Islet of Langerhans (tissue), 1 donor: ENCODE measurements at regions not wholly inside any gene's neighbourhood (a gene's known extent, or its start where the extent isn't known, plus 50 kb on each side); places are given as distances from the start of the nearest gene placed in this dataset.

ENCODE experiments used
- FAIRE-seq: peaks from one replicate; lab custom pipeline; 2011; peaks lifted over from hg19 to GRCh38; lab: Jason Lieb, UNC

DNA sequence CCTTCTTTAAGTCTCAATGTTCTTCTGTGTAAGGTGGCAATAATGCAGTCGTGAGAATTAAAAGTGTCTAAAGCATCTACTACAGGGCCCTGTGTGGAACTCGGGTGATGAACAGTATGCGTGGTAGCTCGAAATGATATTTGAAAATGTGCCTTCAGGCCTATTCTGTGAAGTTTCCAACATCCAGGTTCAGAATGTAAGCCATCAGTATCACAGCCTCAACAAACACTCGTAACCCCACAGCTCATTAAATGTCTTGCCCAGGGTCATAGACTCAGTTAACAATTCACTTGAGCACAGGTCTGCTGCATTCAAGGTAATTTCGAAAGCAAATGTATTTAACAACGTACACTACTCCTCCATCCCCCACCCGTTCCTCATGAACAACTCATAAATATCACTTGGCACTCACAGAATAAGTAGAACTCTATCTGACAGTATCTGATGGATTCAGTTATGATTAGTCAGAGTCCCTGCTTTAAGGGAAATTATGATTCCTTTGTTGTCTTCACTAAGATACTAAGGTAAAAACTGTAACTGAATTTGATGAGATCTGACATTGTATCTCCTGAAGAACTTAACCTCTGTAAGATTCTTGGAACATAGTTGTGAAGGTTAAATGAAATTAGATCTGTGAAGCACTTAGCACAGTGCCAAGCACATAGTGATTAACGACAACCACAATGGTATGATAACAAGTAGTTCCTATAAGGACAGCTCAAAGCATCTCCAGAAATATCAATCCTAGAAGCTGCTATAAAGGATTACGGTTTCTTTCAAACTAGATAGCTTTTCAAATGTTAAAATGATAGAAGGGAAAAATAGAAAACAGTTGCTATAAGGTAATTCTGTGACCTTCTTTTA, 642.3 kb downstream of the TBL1XR1 start:
- no peak for FAIRE-seq

DNA sequence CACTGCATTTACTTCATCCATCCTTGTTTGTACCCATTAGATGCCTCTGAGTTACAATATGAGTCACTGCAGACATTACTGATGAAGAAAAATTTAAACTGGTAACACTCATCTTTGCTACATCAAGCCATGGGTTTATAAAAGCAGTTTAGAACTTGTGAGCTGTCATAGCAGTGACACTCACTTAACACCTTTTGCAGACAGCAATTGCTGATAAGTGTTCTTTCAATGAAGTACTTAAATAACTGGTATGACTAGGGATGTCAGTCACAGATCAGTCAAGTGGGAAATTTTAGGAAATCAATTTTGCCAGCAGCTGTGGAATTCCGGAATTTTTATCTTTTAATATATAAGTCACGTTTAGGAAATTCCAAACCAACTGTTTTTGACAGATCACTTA, 643.0 kb downstream of the TBL1XR1 start:
- FAIRE-seq, result no peak

DNA sequence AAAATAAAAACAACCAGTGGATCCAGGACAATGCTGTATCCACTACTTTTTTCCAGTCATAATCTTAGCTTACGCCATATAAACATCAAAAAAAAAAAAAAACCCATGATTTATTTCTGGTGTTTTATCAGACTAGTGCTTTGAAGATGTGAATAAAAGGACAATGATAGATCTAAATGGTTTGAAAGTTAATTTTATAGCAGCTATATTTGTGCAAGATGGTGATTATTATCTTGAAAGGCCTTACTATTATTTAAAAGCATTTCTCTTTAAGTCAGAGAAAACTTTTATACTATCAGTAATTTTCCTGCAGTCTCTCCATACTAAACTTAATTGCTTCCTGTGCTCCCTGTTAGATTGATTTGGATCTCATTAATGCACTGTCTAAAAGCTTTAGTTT, 670.3 kb downstream of the TBL1XR1 start:
- no peak for FAIRE-seq

DNA sequence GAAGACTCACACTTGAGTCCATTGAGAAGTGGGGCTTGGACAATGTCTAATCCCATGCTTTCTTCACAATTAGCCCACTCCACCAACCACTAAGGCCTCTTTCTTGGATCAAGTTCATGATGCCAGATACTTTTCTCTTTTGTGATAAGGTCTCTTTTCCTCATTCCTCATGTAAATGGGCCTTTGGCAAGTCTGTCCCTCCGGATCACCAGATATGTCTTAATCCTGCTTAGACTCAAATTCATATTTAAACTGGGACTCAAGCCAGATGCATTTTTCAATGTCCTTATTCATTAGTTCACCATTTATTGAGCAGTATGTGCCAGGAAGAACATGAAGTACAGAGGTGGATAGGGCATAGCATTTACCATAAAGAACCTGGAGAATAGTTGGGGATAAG, 671.1 kb downstream of the TBL1XR1 start:
- FAIRE-seq, result no peak

DNA sequence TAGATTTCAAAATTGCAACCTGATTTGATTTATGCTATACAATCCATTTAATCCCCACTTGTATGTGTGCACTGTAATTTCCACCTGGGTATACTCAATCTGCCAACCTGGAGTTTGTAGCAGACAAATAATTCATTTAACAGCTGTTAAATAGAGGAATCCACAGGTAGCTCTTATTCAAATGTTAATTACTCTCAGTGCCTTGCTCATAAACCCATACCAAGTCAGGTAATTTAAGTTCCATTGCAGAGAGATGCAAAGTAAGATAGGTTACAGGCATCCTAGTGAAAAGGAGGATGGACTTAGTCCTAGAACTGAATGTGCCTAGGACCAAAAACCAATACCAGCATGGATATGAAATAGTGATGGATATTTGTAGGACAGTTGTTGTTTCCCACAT, 674.2 kb downstream of the TBL1XR1 start:
- FAIRE-seq, result no peak

DNA sequence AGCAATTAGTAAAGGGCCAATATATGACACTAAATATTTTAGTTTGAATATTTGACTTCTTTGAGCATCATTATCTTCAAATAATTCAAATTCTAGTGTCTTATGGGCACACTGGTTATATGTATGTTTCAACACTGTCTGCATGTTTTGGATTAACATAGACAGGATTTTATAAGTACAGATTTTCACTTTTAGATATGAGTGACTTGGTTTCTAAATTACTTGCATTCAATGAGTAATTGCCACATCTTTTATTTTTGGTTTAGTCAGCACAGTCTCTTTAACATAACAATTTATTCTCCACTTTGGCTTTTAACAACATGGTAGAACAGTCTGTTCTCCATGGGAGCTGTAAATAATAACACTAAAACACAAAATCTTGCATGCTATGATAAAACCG, 674.8 kb downstream of the TBL1XR1 start:
- FAIRE-seq, result no peak

DNA sequence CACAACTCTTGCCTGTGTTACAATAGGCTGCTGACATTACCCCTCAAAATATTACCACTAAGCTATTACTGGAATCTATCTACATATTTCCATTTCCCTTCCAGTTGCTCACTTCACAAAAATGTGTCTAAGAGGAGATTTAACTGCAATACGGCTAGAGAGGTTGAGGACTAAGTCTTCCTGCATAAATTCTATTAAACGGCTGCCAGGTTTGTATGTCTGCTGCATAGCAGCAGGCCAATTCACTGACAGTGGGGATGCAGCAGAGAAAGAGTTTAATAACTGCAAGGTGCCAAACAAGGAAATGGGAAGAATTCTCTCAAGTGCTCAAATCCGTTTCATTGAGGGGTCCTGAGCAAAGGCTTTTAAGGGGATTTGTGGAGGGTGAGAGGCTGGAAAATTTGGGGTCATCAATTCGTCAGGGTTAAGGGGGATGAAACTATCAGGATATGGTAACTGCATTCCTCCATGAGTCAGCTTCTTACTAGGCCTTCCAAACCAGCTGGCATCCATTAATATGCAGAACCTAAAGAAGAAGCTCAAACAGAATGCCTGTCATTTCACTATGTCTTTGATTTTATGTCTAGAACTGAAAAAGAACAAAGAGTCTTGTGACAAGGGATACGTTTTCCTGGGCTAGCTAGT, 675.6 kb downstream of the TBL1XR1 start:
- FAIRE-seq, result no peak

DNA sequence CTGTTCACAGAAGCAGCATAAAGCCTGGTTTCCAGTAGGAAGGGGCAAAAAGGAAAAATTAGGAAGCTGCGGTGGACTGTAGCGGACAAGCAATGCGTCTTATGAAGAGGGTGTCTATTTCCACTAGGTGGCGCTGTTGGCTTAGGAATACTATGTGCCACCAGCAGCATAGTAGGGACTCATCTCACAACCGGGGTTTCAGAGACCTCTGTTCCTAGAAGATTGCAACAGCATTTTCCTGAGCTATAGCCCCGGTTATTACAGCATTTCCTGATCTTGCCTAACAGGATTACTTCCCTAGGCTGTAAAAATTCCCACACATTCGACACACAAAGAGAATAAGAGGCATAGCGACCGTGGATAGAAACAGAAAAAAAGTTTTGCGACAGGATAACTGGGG, 683.0 kb downstream of the TBL1XR1 start:
- no peak for FAIRE-seq

DNA sequence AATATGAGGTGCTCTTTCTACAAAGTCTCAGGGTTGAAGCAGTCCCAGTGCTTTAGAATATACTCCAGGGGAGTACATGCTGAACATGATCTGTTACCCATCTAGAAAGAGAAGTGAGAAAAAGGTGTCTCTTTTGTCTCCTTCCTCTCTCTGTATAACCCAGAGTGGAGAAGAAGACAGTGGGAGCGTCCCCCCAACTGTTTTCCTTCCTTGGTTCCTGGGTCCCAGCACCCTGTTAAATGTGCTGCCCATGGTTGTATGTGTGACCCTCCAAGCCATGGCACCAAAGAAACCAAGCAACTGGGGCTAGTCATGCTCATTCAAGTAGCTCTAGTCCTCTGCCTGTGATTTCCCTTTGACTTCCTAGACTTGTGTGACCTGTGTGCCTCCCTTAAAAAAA, 683.7 kb downstream of the TBL1XR1 start:
- no peak for FAIRE-seq

DNA sequence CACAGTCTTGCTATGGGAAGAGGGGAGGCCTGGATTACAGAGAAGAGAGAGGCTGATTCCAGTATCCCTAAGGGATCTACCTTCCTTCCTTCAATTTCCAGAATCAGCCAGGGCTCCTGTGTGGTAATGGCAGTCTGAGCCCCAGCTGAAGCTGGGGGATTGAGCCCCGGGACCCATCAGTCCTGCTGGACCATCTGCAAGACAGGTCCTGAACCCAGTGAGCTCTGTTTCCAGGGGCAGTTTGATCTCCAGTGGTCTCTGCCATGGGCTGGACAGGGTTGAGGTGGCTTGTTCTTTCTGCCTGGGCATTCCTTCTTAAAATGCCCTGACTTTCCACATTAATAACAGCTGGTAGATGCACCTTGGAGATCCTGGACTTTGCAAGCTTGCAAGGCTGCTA, 685.2 kb downstream of the TBL1XR1 start:
- FAIRE-seq, result no peak

DNA sequence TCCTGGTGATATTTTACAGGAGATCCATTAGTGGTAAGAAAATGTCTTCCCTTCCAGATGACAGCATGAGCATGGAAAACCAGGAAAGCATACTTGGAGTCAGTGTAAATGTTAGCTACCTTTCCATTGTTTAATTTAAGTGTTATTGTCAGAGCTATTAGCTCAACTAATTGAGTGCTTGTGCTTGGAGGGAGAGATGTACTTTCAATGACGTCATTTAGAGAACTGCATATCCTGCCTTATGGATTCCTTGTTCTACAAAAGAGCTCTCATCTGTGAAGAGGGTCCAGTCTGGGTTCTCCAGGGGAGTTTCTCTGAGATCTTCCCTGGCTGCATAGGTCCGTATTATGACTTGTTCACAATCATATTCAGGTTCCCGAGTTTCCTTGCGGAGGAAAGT, 687.2 kb downstream of the TBL1XR1 start:
- FAIRE-seq, result no peak

DNA sequence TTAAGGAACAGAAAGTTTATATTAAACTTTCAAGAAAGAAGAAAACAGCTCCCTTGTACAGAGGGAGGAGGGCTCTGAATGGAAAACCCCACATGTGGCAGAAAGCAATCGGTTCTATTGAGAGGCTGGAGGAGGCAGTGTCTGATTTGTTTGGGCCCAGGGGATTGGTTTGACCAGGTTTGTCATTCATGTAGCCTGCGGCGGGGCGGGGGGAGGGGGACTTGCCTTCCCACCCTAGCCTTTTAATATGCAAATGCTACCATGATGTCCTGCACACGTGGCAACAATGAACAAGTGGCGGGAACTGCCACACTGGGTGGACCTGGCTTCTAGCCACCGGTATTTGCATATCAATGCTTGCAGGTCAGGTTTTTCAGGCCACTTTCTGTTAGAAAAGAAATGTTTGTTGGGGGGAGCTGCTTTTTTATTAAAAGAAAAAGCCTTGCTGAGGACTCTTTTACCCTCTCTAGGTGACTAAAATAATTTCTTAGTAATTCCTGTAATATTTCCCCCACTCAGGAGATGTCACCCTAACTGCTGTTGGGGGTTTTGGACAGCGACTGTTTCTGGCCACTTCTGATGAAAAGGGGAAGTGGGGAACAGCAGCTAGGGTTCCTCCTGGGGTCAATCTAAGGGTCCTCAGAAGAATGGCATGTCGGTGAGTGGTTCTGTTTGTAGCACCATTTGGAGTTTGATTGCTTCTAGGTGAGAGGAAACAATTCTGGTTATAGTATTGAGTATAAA, 691.2 kb downstream of the TBL1XR1 start:
- FAIRE-seq, result no peak

DNA sequence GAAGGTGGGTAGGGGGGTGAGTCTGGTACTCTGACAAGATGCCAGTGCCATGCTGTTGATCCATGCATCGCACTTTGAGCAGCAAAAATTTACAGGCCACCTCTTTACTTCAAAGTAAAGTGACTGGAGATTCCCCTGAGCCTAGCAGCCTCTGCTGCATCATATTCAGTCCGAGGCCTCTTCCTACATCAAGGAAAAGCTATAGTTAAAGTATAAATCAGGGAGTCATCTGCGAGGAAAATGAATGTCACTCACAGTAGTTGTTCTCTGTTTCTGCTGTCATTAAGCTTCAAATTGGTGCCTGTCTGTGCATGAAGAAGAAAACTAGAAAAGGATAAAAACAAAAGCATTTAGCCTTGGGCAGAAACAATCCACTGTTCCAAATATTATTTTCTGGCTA, 706.2 kb downstream of the TBL1XR1 start:
- no peak for FAIRE-seq

DNA sequence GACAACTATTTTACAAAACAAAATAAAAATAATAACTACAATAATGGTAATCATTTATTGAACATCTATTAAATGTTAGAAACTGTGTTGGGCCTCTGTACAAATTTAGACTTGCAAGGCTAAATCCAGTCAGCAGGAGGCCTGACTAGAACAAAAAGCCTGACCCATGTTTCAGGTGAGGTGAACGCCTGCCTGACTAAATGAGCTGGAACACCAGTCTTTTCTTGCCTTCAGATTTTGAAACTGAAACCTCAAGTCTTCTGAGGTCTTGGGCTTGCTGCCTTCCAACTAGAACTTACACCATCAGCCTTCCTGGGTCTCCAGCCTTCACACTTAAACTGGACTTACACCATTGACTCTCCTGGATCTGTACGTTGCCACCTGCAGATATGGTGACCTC, 706.9 kb downstream of the TBL1XR1 start:
- FAIRE-seq, result no peak

DNA sequence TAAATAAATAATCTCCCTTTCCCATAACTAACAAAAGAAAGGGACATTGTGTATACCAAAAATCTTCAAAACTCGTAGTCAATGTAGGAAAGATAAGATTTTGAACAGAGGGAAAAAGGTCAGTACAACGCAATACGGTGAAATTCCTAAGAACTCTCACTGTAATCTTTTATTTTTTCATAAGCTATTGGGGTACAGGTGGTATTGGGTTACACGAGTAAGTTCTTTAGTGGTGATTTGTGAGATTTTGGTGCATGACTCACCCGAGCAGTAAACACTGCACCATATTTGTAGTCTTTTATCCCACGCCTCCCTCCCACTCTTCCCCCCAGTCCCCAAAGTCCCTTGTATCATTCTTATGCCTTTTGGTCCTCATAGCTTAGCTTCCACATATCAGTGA, 718.0 kb downstream of the TBL1XR1 start:
- FAIRE-seq, result no peak

DNA sequence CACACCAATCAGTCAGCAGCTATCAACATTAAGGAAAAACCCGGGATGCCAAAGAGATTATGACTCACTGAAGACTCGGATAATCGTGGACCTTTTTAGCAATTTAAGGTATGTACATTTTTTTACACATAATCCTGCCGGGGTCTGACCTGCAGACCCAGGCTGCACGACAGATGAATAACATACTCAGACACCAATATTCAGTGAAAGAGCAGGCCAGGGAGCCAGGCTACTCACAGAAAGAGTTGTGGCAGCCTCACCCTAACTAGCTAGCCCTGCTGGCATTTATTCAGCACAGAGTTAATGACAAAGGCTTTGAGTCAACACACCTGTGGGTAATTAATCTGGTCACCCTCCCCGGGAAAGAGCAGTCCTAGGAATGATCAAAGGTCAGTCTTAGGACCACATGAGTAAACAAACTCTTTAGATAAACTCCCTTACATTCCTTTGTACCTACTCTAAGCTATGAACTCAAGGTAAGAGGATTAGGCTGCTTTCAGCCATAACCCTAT, 727.5 kb downstream of the TBL1XR1 start:
- no peak for FAIRE-seq

DNA sequence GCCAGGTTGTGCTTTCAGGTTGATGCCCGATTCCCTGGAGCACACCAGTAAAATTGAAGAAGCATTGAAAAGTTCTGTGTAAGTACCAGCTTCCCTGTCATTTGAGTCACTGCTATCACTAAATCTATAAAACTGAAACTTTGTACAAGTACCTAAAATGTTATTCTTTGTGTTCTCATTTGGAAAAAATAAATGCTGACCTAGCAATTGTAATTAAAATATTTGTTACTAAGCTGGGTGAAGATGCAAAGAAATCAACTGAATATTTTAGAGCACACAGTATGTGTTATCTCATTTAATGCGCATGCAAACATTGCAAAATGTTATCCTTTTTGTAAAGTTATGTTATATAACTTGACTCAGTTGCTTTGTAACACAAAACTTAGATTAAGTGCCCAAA, 733.7 kb downstream of the TBL1XR1 start:
- FAIRE-seq, result no peak

DNA sequence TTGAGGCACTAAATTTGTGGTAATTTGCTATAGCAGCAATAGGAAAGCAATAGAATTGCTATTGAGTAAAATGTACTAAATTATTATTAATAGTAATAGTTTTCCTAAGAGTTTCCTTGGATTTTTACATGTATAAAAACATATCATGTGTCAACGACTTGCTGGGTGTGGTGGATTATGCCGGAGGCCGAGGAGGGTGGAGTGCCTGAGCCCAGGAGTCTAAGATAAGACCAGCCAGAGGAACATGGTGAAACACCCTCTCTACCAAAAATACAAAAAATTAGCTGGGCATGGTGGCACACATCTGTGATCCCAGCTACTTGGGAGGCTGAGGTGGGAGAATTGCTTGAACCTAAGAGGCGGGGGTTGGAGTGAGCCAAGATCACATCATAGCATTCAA, 749.9 kb downstream of the TBL1XR1 start:
- no peak for FAIRE-seq

DNA sequence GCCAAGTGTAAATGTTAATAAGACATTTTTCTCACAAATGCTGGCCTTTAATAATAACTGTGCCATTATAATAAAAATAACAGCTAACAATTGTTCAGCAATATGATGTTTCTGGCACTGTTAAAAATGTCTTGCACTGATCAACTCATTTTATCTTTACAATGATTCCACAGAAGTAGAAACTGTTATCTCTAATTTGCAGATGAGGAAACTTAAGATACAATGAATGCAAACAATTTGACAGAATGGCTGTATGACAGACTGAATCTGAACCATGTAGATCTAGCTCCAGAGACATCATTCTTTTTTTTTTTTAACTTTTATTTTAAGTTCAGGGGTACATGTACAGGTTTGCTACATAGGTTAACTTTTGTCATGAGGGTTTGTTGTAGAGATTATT, 755.0 kb downstream of the TBL1XR1 start:
- no peak for FAIRE-seq

DNA sequence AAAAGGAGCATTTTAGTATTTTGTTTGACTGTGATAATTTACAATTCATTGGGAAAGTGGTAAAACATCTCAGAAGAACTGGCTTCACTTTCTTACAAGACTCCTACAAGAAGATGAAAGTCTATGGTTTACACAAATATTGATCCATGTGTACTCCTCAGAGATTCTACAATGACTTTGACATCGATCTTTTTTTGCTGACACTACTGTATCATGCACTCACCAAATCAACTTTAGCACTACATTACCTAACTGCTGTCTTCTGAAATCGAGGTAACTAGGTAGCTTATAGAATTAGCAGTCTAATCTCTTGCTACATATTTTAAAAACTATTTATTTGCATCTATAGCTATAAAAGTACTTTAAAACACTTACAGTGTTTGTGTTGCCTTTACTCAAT, 757.6 kb downstream of the TBL1XR1 start:
- no peak for FAIRE-seq

DNA sequence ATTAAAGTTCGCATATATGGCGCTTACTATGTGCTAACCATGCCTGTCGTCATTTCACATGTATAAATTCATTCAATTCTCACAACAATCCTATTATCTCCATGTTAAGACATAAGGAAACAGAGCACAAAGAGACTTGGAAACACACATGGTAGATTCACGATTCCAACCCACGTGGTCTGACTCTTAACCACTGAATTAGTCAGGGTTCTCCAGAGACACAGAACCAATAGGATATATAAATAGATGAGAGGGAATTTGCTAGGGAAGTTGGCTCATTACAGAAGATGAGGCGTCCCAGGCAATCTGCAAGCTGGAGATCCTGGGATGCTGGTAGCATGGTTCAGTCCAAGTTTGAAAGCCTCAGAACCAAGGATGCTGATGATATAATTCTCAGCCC, 765.3 kb downstream of the TBL1XR1 start:
- no peak for FAIRE-seq

DNA sequence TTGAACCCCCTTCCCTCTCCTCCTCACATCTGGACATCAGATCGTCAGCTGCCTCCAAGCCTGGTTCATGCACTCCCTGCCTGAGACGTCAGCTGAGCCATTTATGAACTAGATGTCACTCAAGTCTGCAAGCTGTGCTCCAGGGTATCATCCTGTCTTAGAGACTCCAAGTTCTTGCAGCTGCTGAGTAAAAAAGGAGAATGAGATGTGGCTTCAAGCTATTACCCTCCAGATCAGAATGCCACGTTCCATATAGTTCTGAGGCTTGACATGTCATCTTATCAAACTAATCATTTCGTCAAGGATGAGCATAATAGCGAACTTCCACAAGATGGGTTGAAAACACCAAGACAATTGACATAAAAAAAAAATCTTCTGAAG, 766.3 kb downstream of the TBL1XR1 start:
- FAIRE-seq, result no peak
